H1 (cell line): ENCODE measurements at regions not wholly inside any gene's neighbourhood (a gene's known extent, or its start where the extent isn't known, plus 50 kb on each side); places are given as distances from the start of the nearest gene placed in this dataset.

Source experiments
- CTCF ChIA-PET: fragments of 300-600 bp; sonication (Branson Sonifier 250); formaldehyde crosslinking; loops from one replicate; lab custom pipeline; 2021; ENCODE audit not compliant: partially characterized antibody; lab: Charles Lee
- POLR2A ChIA-PET: fragments of 300-600 bp; sonication (Branson Sonifier 250); formaldehyde crosslinking; loops from one replicate; lab custom pipeline; 2021; ENCODE audit warnings: inconsistent platforms; ENCODE audit not compliant: partially characterized antibody; lab: Charles Lee
- DNase-seq, 2 experiments: peaks; one replicate each; pipeline versions ENCODE4 v3.0.0 to v3.0.0-alpha.2; 2010 to 2022; ENCODE audit warnings: low spot score in 2 of 2, low read depth in 1 of 2, mixed read lengths in 1 of 2
- FAIRE-seq: peaks from 2 replicates; lab custom pipeline; 2011; peaks lifted over from hg19 to GRCh38; lab: Jason Lieb, UNC
- H2AFZ ChIP-seq: 2 replicates; pipeline ENCODE4 v1.8.1; 2012; ENCODE audit warnings: low read length, inconsistent platforms
- H2AK5ac ChIP-seq: 2 replicates; pipeline ENCODE4 v1.6.1; 2013; ENCODE audit warnings: low read depth, low read length
- H2BK120ac ChIP-seq: replicated peaks from 2 replicates; pipeline ENCODE3; 2013; ENCODE audit warnings: low read depth, low read length, inconsistent platforms
- H2BK12ac ChIP-seq: 2 replicates; pipeline ENCODE4 v1.6.1; 2013; ENCODE audit warnings: low read depth, low read length
- H2BK15ac ChIP-seq: 2 replicates; pipeline ENCODE4 v1.6.1; 2013; ENCODE audit warnings: low read length
- H2BK20ac ChIP-seq: 2 replicates; pipeline ENCODE4 v1.6.1; 2013; ENCODE audit warnings: low read length
- H2BK5ac ChIP-seq: 2 replicates; pipeline ENCODE4 v1.6.1; 2013; ENCODE audit warnings: low read depth, low read length
- H3K14ac ChIP-seq: 2 replicates; pipeline ENCODE4 v1.6.1; 2013; ENCODE audit warnings: inconsistent platforms; ENCODE audit not compliant: insufficient read length
- H3K18ac ChIP-seq: 2 replicates; pipeline ENCODE4 v1.6.1; 2013; ENCODE audit warnings: low read length; ENCODE audit errors: extremely low read depth
- H3K23ac ChIP-seq: 2 replicates; pipeline ENCODE4 v1.6.1; 2013; ENCODE audit warnings: inconsistent platforms; ENCODE audit not compliant: insufficient read length
- H3K23me2 ChIP-seq: 2 replicates; pipeline ENCODE4 v1.6.1; 2013; ENCODE audit warnings: low read depth, low read length
- H3K27ac ChIP-seq: 2 replicates; pipeline ENCODE4 v1.6.1; 2011; ENCODE audit warnings: low read depth, low read length, inconsistent platforms
- H3K27me3 ChIP-seq, 4 experiments: replicated peaks in 1 of 4; 1 replicate in 1 of 4; 2 replicates in 3 of 4; pipeline versions ENCODE4 v1.6.1 to v1.8.1; 2011 to 2013; ENCODE audit warnings: low read length in 3 of 4, mild to moderate bottlenecking in 3 of 4, inconsistent platforms in 2 of 4, mixed read lengths in 2 of 4, moderate library complexity in 1 of 4; ENCODE audit not compliant: control insufficient read depth in 3 of 4, insufficient read depth in 3 of 4; ENCODE audit errors: extremely low read depth in 1 of 4
- H3K36me3 ChIP-seq, 4 experiments: 2 replicates each; pipeline versions ENCODE4 v1.6.1 to v1.8.1; 2011 to 2013; ENCODE audit warnings: mild to moderate bottlenecking in 4 of 4, low read length in 3 of 4, moderate library complexity in 2 of 4, control low read depth in 1 of 4, inconsistent platforms in 1 of 4; ENCODE audit not compliant: insufficient read depth in 4 of 4, control insufficient read depth in 2 of 4
- H3K4ac ChIP-seq: replicated peaks from 2 replicates; pipeline ENCODE3; 2013; ENCODE audit warnings: low read length, low read depth, mixed read lengths, inconsistent platforms; ENCODE audit not compliant: insufficient read length
- H3K4me1 ChIP-seq, 4 experiments: replicated peaks in 1 of 4; 1 replicate in 1 of 4; 2 replicates in 3 of 4; pipeline versions ENCODE4 v1.6.1 to v1.8.1; 2011 to 2013; ENCODE audit warnings: low read length in 3 of 4, inconsistent platforms in 2 of 4, mixed read lengths in 1 of 4; ENCODE audit not compliant: insufficient read depth in 4 of 4, control insufficient read depth in 3 of 4
- H3K4me2 ChIP-seq, 2 experiments: 2 replicates each; pipeline versions ENCODE4 v1.6.1 to v1.8.1; 2011 to 2013; ENCODE audit warnings: low read depth in 2 of 2, low read length in 2 of 2, control low read depth in 1 of 2, inconsistent platforms in 1 of 2, mild to moderate bottlenecking in 1 of 2; ENCODE audit not compliant: insufficient read depth in 1 of 2
- H3K4me3 ChIP-seq, 4 experiments: fragments of 200-600, 300-600 bp in 1 of 4; sonication (generic), shearing (Covaris generic), sonication (Bioruptor Twin) in 1 of 4; 2 replicates each; pipeline versions ENCODE4 v1.5.1 to v1.8.1; 2011 to 2016; ENCODE audit warnings: low read length in 4 of 4, low read depth in 3 of 4, control low read depth in 2 of 4, inconsistent platforms in 2 of 4, mild to moderate bottlenecking in 2 of 4, mixed read lengths in 1 of 4, moderate library complexity in 1 of 4; ENCODE audit not compliant: insufficient read depth in 2 of 4; ENCODE audit errors: extremely low read depth in 1 of 4
- H3K56ac ChIP-seq: replicated peaks from 2 replicates; pipeline ENCODE3; 2013; ENCODE audit warnings: low read depth, mild to moderate bottlenecking, mixed read lengths, low read length, inconsistent platforms; ENCODE audit not compliant: insufficient read length
- H3K79me1 ChIP-seq: 2 replicates; pipeline ENCODE4 v1.6.1; 2013; ENCODE audit warnings: low read depth, low read length, control low read depth
- H3K79me2 ChIP-seq, 2 experiments: 2 replicates each; pipeline versions ENCODE4 v1.6.1 to v1.8.1; 2012 to 2013; ENCODE audit warnings: low read length in 2 of 2, mild to moderate bottlenecking in 2 of 2, inconsistent platforms in 1 of 2; ENCODE audit not compliant: insufficient read depth in 2 of 2, control insufficient read depth in 1 of 2
- H3K9ac ChIP-seq, 4 experiments: replicated peaks in 1 of 4; 1 replicate in 1 of 4; 2 replicates in 3 of 4; pipeline versions ENCODE4 v1.6.1 to v1.8.1; 2011 to 2013; ENCODE audit warnings: low read depth in 3 of 4, low read length in 3 of 4, control low read depth in 2 of 4, mild to moderate bottlenecking in 2 of 4, moderate library complexity in 2 of 4, inconsistent platforms in 1 of 4; ENCODE audit errors: extremely low read depth in 1 of 4
- H3K9me3 ChIP-seq, 2 experiments: 2 replicates each; pipeline versions ENCODE4 v1.6.1 to v1.8.1; 2012 to 2013; ENCODE audit warnings: mild to moderate bottlenecking in 2 of 2, moderate library complexity in 2 of 2, control low read depth in 1 of 2, inconsistent platforms in 1 of 2, low read depth in 1 of 2, low read length in 1 of 2, mixed read lengths in 1 of 2; ENCODE audit not compliant: insufficient read depth in 2 of 2
- H4K20me1 ChIP-seq, 2 experiments: replicated peaks in 1 of 2; 2 replicates each; pipeline versions ENCODE3 to v1.8.1; 2011 to 2013; ENCODE audit warnings: inconsistent platforms in 2 of 2, low read length in 2 of 2, mild to moderate bottlenecking in 1 of 2; ENCODE audit not compliant: insufficient read depth in 2 of 2, control insufficient read depth in 1 of 2
- H4K5ac ChIP-seq: 2 replicates; pipeline ENCODE4 v1.6.1; 2013; ENCODE audit warnings: low read length, low read depth, mixed read lengths, inconsistent platforms; ENCODE audit not compliant: insufficient read length
- H4K8ac ChIP-seq: 2 replicates; pipeline ENCODE4 v1.8.0; 2013; ENCODE audit warnings: mild to moderate bottlenecking, moderate library complexity, low read length, inconsistent platforms; ENCODE audit not compliant: insufficient read depth; ENCODE audit errors: extremely low read depth
- H4K91ac ChIP-seq: replicated peaks from 2 replicates; pipeline ENCODE3; 2013; ENCODE audit warnings: low read length, mixed read lengths, inconsistent platforms; ENCODE audit not compliant: insufficient read length
- ASH2L ChIP-seq: fragments of 200-600, 300-600 bp; sonication (generic); IDR thresholded peaks from one replicate; pipeline ENCODE4 v1.7.1; 2017; ENCODE audit warnings: low read length
- GABPA ChIP-seq: IDR thresholded peaks from 2 replicates; pipeline ENCODE4 v1.6.1; 2011; ENCODE audit warnings: mild to moderate bottlenecking, low read length, moderate library complexity, borderline replicate concordance; ENCODE audit not compliant: insufficient read depth
- JUN ChIP-seq: IDR thresholded peaks from 2 replicates; pipeline ENCODE4 v1.6.1; 2011; ENCODE audit warnings: low read depth, mild to moderate bottlenecking, improper control_type of control experiment, low read length
- KDM5A ChIP-seq: fragments of 200-600 bp; IDR thresholded peaks from 2 replicates; pipeline ENCODE4 v1.7.1; 2012; ENCODE audit warnings: mild to moderate bottlenecking, low read length, inconsistent platforms, mixed read lengths
- NRF1 ChIP-seq: IDR thresholded peaks from 2 replicates; pipeline ENCODE4 v1.6.1; 2011; ENCODE audit warnings: mild to moderate bottlenecking, low read depth, low read length, improper control_type of control experiment
- PHF8 ChIP-seq: fragments of 200-600 bp; sonication (generic); conservative IDR thresholded peaks from 2 replicates; pipeline ENCODE4 v1.7.1; 2012; ENCODE audit warnings: low read depth, mild to moderate bottlenecking, inconsistent platforms, low read length, moderate library complexity
- POLR2AphosphoS5 ChIP-seq: IDR thresholded peaks from 2 replicates; pipeline ENCODE4 v1.6.1; 2011; ENCODE audit warnings: low read depth, low read length
- RAD21 ChIP-seq, 2 experiments: IDR thresholded peaks in 1 of 2; conservative IDR thresholded peaks in 1 of 2; 2 replicates each; pipeline ENCODE4 v1.6.1; 2011; ENCODE audit warnings: low read depth in 2 of 2, low read length in 2 of 2, improper control_type of control experiment in 1 of 2, inconsistent platforms in 1 of 2, mild to moderate bottlenecking in 1 of 2, moderate library complexity in 1 of 2
- RBBP5 ChIP-seq: IDR thresholded peaks from 2 replicates; pipeline ENCODE4 v1.7.1; 2012; ENCODE audit warnings: low read depth, mild to moderate bottlenecking, inconsistent platforms, low read length, moderate library complexity, borderline replicate concordance
- RFX5 ChIP-seq: IDR thresholded peaks from 2 replicates; pipeline ENCODE4 v1.6.1; 2011; ENCODE audit warnings: low read depth, low read length, improper control_type of control experiment, borderline replicate concordance
- RNF2 ChIP-seq: fragments of 200-900, 300-1000 bp; sonication (generic); IDR thresholded peaks from 2 replicates; pipeline ENCODE4 v1.7.1; 2016; ENCODE audit warnings: borderline replicate concordance, low read depth, mild to moderate bottlenecking, antibody characterized with exemption, low read length; ENCODE audit not compliant: poor library complexity, severe bottlenecking; ENCODE audit errors: missing control alignments
- RXRA ChIP-seq: IDR thresholded peaks from 2 replicates; pipeline ENCODE4 v1.6.1; 2011; ENCODE audit warnings: low read depth, mild to moderate bottlenecking, low read length, moderate library complexity; ENCODE audit not compliant: insufficient read depth
- SIX5 ChIP-seq: IDR thresholded peaks from 2 replicates; pipeline ENCODE4 v1.6.1; 2011; ENCODE audit warnings: mild to moderate bottlenecking, low read depth, low read length
- TBP ChIP-seq: IDR thresholded peaks from 2 replicates; pipeline ENCODE4 v1.6.1; 2011; ENCODE audit warnings: low read depth, low read length, improper control_type of control experiment
- TEAD4 ChIP-seq: IDR thresholded peaks from 2 replicates; pipeline ENCODE4 v1.6.1; 2012; ENCODE audit warnings: low read depth, low read length, inconsistent platforms, mixed read lengths
- WGBS, 2 experiments: shearing (Covaris generic) in 1 of 2; methylation state at CpG; one replicate each; pipeline versions ENCODE4 v1.1.6 to v1.1.7; 2013 to 2015; ENCODE audit warnings: low lambda C conversion rate in 2 of 2, mixed read lengths in 2 of 2, inconsistent platforms in 1 of 2, low coverage in 1 of 2, missing lambda C conversion rate in 1 of 2; ENCODE audit not compliant: insufficient replicate concordance in 2 of 2, insufficient coverage in 1 of 2, insufficient read length in 1 of 2; ENCODE audit errors: extremely low coverage in 1 of 2, missing lambda C conversion rate in 1 of 2; 5-methylcytosine and 5-hydroxymethylcytosine counted together

DNA sequence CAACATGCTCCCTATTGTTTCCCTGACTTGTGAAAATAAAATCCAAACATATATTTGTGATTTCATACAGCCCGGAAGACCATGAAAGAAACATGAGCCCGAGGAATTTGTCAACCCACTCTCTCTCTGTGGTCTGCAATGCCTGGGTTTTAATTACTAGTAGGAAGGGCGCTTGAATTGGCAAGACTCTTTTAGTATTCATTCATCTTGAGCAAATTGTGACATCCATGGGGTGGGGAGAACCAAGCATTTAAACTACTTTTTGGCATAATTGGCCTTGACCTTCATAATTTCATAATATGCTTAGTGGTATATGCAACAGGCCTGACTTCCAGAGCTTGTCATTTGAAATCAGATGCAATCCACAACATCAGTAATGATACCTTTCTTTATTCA lies 142.4 kb upstream of the BMPER start:
- Histone ChIP-seq H3K79me1 (no peaks in the 10 kb centered on the region), H3K79me2 (no peaks in the 10 kb centered on the region), H2AFZ (no peak overlapping the region), H3K23ac (no peak overlapping the region), H3K27ac (no peak overlapping the region), H3K36me3 (no peaks in the 10 kb centered on the region), H3K14ac (no peak overlapping the region), H3K4me2 (no peak overlapping the region), H3K27me3 (no peaks in the 10 kb centered on the region), H3K4me3 (no peak overlapping the region), H3K23me2 (no peaks in the 10 kb centered on the region), H2AK5ac (no peak overlapping the region), H3K4me1 (peaks cover 0 to 3% (median 3%) of the 10 kb centered on the region in 4 experiments; a peak in 3 of 7 replicates), H2BK20ac (no peak overlapping the region), H2BK12ac (no peak overlapping the region), H3K4ac (no peak overlapping the region), H4K5ac (no peak overlapping the region), H3K56ac (no peak overlapping the region), H4K20me1 (no peaks in the 10 kb centered on the region), H2BK120ac (no peak overlapping the region), H3K18ac (no peak overlapping the region), H4K8ac (no peak overlapping the region), H3K9ac (no peak overlapping the region), H3K9me3 (no peaks in the 10 kb centered on the region), H4K91ac (no peak overlapping the region), H2BK15ac (no peak overlapping the region), H2BK5ac (no peak overlapping the region)
- POLR2A ChIA-PET = no interaction called here
- WGBS, 2 experiments = 85% methylated on average over 3 of the region's 3 CpGs; no CpG with 5 or more reads in 1 of the 2 experiments
- TF ChIP-seq RBBP5 (no peak), SIX5 (no peak), TBP (no peak), KDM5A (no peak), RFX5 (no peak), RXRA (no peak), POLR2AphosphoS5 (no peak), RNF2 (no peak), NRF1 (no peak), PHF8 (no peak), JUN (no peak), RAD21 (IDR thresholded peaks at IDR 0.05 in 1 of 2, conservative IDR thresholded peaks at IDR 0.05 in 1 of 2; ENCODE audit: low read depth in 2 of 2, low read length in 2 of 2) (no peak), GABPA (no peak), ASH2L (no peak), TEAD4 (no peak)
- CTCF ChIA-PET = interaction anchor here (1.1 to 7.3 kb wide), 4 partner anchors 18 to 131 kb away, joined by 3 to 39 read pairs (median 6); no protein-coding TSS in a partner anchor
- FAIRE-seq = no peak
- DNase-seq = no peak
